HG03354 (cell line): ENCODE measurements at regions not wholly inside any gene's neighbourhood (a gene's known extent, or its start where the extent isn't known, plus 50 kb on each side); places are given as distances from the start of the nearest gene placed in this dataset.

Experiments
- ATAC-seq: cut with Tn5 transposase; IDR thresholded peaks from one replicate; pipeline ENCODE4 v1.9.1; 2021; ENCODE audit warnings: mild to moderate bottlenecking; ENCODE audit not compliant: unreplicated experiment, poor library complexity, severe bottlenecking

DNA sequence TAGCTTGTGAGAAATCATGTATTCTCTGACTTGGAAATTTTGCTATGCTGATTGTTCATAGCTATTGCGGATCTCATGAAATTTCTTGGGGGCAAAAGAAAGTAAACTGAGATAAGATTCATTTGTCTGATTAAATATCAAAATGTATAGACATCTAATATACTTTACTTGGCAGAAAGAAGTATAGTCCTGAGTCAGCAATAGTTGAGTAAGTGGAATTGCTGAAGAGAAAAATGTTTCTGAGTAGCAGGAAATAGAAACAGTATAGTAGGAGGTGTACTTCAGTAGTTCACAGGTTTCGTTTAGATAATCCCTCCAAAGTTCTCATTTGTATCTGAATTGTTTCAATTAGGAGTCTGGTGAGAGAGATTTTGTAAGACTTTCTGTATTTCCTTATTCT lies 705.9 kb downstream of the MCTP2 start:
- no peak for ATAC-seq

GRCh38 chr15:94943888-94944287 lies 712.5 kb downstream of the MCTP2 start:
- no peak for ATAC-seq

- ATAC-seq, result no peak
Observed at GRCh38 chr15:94951538-94951937, 720.2 kb downstream of the MCTP2 start.

DNA sequence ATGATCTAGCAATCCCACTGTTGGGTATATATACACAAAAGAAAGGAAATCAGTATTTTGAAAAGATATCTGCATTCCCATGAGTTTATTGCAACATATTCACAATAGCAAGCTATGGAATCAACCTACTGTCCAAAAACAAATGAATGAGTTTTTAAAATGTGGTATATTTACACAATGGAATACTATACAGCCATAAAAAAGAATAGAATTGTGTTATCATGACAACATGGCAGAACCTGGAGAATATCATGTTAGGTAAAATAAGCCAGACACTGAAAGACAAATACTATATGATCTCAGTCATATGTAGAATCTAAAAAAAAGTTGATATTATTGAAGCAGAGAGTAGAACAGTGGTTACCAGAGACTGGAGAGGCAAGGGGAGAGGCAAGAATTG lies 732.6 kb downstream of the MCTP2 start:
- ATAC-seq, result no peak

DNA sequence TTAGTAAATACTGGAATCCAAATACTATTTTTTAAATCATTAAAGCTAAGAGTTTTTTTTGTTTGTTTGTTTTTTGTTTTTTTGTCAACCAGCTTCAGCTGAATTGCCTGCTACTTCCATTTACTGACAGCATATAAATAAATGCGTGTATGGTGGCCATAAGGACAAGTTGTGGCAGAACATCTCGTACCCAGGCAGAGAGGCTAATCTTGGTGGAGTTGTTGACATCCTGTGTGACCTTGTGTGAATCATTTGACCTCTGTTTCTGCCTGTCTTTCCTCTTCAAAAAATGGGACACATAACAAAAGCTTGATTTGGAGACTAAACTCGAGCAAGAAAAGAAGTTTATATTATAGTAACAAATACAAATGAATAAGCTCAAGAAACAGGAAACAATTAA lies 734.2 kb downstream of the MCTP2 start:
- ATAC-seq, result no peak

DNA sequence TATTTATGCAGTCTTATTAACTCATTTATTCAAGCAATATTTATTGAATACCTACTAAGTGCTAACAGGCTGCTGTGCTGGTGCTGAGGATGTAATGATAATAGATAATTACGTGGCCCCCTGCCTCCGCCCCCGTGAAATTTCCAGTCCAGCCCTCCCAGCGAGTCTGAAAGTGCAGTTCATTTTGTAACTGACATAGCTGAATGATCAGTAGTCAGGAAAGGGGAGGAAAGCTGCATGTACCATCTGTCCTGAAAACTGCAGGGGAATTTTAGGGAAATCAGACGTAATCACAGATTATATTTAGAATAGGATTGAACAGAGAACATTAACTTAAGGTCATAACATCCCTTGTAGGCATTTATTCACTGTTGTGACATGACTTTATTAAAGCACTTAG lies 736.8 kb downstream of the MCTP2 start:
- no peak for ATAC-seq

- ATAC-seq, result no peak
Observed at GRCh38 chr15:94970096-94970495, 738.7 kb downstream of the MCTP2 start.

DNA sequence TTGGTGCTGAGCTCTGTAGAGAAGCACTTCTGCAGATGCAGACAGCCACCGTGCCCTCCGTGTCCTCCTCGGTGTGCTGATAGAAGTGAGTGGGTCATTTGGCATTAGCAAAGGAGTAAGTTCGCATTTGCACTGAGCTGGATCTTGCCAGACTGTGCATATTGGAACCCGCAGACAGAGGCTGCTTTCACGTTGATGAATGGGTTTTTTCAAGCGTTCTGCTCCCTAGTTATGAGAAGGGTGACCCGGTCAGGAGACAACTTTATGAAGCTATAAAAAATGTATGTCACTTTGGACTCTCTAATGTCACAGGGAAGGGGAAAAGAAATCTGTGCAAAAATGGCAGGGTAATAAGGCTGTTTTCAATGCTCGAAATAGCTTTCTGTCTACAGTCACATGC lies 739.4 kb downstream of the MCTP2 start:
- no peak for ATAC-seq

DNA sequence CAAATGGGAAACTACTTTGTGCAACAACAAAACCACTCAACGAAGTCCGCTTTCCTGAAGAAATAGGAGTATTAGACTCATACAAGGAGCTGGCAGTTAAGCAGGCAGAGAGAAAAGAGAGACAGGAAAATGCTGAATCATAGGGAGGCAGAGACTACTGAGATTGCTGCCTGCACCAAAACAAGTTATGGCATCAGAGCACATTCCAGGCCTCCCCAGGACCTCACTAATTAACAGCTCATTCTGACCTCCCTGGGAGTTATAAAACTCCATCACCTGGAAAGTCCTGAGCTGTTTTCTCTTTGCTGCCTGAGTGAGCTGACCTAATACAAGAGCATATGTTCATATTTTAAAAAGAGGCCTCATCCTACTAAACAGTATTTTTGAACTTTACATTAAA lies 741.0 kb downstream of the MCTP2 start:
- no peak for ATAC-seq

GRCh38 chr15:94987085-94987484 lies 755.7 kb downstream of the MCTP2 start:
- ATAC-seq, result no peak

DNA sequence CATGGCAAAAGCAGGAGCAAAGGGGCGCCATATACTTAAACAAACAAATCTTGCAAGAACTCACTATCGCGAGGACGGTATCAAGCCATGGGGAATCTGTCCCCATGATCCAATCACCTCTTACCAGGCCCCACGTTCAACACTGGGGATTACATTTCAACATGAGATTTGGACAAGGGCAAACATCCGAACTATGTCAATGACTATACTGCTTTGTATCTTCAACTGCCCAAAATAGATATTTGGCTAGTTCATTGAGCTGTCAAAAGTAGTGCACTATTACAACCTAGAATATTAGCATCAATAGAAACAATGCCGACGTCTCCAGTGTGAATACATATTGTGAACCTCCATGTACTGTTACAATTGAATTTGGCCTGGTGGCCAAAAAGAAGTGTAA lies 760.4 kb downstream of the MCTP2 start:
- no peak for ATAC-seq

GRCh38 chr15:95009635-95010034 lies 778.3 kb downstream of the MCTP2 start:
- ATAC-seq, result no peak

- no peak for ATAC-seq
Observed at GRCh38 chr15:95013381-95013780, 782.0 kb downstream of the MCTP2 start.

DNA sequence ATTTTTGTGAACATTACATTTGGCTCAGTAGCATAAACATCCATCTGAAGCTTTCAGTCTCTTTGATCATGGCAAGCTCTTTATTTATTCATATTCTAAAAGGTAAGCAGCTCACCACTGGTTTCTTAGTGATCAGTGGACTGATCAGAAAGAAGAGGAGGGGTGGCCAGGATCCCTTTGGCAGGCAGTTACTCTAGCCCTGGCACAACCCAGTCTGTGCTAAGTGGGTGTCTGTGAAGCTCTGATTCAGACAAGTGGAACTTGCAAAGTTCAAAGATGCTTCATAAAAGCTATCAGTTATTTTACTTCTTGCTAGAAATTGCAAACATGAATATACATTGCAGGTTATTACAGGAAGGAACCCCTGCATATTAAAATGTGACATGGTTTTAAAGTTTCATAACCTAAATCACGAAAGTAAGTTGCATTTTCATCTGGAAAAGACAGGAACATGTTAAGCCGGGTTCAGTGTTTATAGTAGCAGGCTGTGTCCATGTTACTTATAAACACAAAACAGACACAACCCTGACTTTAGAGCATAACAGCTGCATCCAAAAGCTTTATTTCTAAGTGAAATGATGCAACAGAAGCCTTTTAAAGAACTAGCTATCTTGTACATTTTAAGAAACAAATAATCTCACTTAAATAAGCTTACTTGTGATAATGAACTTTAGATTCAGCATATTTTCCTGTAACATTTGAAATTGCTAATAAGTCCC lies 785.3 kb downstream of the MCTP2 start:
- ATAC-seq, result no peak

GRCh38 chr15:95017666-95018328 lies 786.4 kb downstream of the MCTP2 start:
- ATAC-seq, result no peak

DNA sequence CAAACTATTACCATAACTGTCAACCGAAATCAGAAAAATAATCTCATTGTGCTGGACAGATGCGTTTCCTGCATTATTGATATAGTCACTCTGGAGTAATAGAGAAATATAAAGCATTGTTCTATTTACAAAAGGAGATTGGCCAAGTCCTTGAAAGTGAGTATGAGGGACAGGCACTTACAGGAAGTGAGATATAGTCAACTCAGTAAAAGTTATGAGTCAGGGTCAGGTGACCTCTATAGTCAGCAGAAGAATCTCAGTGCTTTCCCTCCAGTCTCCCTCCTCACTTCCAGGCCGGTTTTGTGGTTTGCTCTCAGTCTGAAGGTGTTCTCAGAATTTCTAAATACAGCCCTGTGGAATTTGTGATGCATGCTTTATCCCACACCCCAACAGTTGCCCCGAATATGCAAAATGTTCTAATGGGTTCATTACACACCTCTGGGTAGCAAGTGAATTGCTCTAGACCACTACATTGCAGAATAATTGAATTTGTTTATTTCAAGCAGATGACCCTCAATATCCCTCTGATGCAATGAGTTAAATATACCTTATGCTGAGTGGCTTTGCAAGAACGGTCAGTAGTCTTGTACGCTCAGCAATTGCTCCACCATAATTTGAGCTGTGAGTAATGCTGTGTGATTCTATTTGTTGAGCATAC lies 787.7 kb downstream of the MCTP2 start:
- no peak for ATAC-seq

- no peak for ATAC-seq
Observed at GRCh38 chr15:95019907-95020306, 788.5 kb downstream of the MCTP2 start.

GRCh38 chr15:95021816-95022215 lies 790.5 kb downstream of the MCTP2 start:
- no peak for ATAC-seq

DNA sequence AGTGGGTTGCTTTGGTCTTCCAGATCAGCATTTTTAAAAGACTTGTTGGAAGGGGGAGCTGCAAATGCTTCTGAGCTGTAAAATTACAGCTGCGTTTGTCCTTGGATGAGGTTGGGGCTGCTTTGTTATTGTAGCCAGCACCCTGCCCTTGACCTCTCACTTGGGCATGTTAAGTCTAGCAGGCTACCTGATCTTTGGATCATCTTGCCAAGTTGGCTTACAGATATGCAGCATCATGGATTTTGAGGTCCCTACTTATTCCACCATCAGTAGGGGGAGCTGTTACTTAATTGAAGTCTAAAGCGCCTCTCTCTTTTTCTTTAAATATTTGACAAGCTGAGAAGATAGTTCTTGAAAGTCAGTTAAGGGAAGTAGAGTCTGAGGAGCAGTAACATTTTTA lies 793.0 kb downstream of the MCTP2 start:
- ATAC-seq, result no peak

DNA sequence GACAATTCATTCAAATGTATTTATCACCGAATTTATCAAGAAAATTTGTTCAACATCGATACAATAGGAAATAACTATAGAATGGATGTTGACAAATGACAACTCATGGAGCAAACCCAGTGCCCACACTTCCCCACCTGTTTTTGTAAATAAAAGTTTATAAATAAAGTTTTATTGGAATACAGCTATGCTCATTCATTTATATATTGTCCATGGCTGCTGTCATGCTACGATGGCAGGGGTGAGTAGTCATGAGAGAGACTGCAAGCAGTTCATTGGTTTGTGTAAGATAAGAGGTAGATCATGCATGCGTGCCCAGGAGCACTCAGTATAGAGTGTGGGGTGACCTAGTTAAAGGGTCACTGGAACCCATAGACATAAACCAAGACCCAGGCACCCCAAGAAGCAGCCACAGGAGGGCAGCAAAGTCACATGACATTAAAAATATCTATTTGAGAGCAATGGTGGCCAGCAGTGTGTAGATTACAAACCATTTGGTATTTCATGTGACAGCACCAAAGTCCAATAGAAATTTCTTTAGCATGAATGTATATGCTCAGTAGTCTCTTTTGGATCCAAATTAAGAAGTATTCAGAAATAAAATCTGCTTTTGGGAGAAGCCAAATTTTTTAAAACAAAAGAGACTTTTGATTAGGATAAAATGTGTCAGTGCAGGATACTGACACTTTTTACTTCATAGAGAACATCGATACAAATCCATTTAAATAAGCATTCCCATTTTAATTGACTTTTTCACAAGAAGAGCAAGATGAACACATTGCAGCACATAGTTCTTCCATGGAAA lies 794.8 kb downstream of the MCTP2 start:
- ATAC-seq, result no peak
